ENCODE measurements at regions not wholly inside any gene's neighbourhood (a gene's known extent, or its start where the extent isn't known, plus 50 kb on each side); places are given as distances from the start of the nearest gene placed in this dataset.
"Not testable (repeated sequence)": the region's sequence is repeated elsewhere in the genome, so short reads cannot be mapped to it uniquely, and the experiment has no call there.

GRCh38 chr22:23500508-23501260, 79.4 kb downstream of the IGLL1 start:
- no peak for DNase-seq

- DNase-seq: no peak
Measured at GRCh38 chr22:23499845-23500500, 80.1 kb downstream of the IGLL1 start.

- no peak for DNase-seq
Measured at GRCh38 chr22:23498811-23499798, 81.0 kb downstream of the IGLL1 start.

- not testable (repeated sequence) for DNase-seq
Measured at GRCh38 chr22:23497889-23498288, 82.2 kb downstream of the IGLL1 start.

- DNase-seq: no peak
Measured at GRCh38 chr22:23497016-23497885, 82.8 kb downstream of the IGLL1 start.

DNA sequence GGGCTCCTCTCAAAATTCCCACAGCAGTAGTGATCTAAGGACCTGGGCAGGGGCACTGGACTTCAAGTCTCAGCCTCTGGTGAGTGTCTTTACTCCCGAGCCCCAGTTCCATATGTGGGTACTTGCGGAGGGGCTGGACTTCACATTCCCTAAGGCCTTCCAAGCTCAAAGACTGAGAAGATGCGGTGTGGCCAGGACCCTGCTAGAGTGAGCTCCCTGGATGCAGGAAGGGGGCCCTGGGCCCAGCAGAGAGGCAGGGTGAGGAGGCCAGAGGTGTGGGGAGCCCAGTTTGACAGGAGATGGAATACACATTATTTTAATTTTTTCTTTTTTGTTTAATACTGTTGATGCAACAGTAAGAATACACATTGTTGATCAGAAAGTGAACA, 83.7 kb downstream of the IGLL1 start:
- DNase-seq: no peak

GRCh38 chr22:23495614-23496444, 84.3 kb downstream of the IGLL1 start:
- DNase-seq: no peak

DNA sequence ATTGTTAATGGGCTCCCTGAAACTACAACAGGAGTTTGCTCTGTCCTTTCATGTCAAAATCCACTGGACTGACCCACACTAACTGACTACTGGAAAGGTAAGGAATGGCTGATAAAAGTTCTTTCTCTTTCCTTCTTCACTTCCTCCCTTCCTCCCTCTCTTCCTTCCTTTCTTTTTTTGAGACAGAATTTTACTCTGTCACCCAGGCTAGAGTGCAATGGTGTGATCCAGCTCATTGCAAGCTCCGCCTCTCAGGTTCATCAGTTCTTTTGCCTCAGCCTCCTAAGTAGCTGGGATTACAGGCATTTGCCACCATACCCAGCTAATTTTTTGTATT, 85.2 kb downstream of the IGLL1 start:
- DNase-seq: no peak

- no peak for DNase-seq
Measured at GRCh38 chr22:23485490-23485889, 94.6 kb downstream of the IGLL1 start.

- no peak for DNase-seq
Measured at GRCh38 chr22:23484651-23485050, 95.4 kb downstream of the IGLL1 start.

DNA sequence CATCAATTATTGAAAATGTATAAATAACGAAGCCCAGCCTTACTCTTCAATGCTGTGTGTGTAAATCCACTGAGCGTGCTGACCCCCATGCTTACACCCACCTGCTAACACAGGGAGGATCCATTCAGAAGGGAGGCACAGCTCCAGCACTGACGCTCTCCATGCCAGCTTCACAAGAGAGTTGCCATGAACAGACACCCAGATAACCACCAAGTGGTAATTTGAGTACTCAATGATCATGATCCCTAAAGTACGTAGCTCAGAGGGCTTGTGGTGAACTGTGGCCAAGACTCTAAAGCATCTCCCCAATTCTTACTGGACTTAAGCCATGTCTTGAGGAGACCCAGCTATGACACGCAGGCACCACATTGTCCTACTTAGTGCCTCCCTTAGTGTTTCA, 98.7 kb downstream of the IGLL1 start:
- no peak for DNase-seq

DNA sequence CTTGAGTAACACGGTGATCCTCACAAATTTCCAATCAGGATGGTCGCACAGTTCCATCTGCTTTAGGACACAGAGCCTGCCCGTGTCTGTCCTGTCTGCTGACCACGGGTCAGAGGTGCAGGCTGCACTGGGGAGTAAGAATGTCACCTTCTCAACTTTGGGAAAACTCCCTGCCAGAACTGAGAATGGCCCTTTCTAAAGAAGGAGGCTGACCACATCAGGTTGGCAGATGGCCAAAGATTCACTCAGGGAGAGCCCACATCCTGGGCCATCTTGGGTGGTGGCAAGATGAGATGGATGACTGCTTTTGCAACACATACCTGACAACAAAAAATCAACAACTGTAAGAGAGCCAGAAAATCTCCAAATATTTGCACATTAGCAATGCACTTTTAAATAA, 101.9 kb downstream of the IGLL1 start:
- DNase-seq: no peak

- DNase-seq: not testable (repeated sequence)
Measured at GRCh38 chr22:23474531-23474930, 105.6 kb downstream of the IGLL1 start.

- no peak for DNase-seq
Measured at GRCh38 chr22:23473901-23474300, 106.2 kb downstream of the IGLL1 start.

- DNase-seq: not testable (repeated sequence)
Measured at GRCh38 chr22:23472376-23472775, 107.7 kb downstream of the IGLL1 start.

GRCh38 chr22:23471698-23472097, 108.4 kb downstream of the IGLL1 start:
- no peak for DNase-seq

DNA sequence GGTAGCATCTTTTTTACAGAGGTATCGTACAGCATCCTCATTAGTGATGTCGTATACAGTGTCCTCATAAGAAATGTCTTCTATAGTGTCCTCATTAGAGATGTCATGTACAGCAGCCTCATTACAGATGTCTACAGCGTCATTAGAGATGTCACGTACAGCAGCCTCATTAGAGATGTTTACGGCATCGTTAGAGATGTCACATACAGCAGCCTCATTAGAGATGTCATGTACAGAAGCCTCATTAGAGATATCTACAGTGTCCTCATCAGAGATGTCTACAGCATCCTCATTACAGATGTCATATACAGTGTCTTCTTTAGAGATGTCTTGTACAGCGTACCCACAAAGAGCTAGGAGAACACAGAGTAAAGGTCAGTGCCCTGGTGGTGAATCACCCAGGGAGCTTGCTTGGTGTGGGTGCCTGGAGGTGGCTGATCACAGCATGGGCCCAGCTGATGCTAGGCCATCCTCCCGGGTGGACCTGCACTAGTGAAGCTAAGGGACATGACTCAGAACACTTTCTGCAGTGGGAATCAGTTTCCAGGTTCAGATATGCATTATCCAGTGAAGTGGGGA, 109.2 kb downstream of the IGLL1 start:
- no peak for DNase-seq

DNA sequence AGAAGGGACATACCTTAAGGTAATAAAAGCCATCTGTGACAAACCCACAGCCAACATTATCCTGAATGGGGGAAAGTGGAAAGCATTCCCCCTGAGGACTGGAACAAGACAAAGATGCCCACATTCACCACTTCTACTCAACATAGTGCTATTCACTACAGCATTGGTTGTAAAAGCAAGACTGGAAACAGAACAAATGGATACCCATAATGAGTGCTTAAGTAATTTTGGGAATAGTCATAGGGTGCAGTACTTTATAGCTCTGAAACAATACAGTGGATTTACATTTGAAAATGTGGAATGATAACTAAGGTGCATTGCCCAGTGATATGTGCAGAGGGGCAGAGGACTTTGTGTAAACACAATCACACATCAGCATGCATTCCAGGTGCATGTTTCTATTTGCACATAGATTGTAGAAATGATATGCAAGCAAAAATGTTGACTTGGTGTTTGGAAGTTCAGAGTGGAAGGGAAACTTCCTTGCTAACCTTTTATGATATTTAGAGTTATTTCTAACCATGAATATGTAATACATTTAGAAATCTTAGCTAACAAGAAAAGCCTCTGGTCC, 112.3 kb downstream of the IGLL1 start:
- no peak for DNase-seq

DNA sequence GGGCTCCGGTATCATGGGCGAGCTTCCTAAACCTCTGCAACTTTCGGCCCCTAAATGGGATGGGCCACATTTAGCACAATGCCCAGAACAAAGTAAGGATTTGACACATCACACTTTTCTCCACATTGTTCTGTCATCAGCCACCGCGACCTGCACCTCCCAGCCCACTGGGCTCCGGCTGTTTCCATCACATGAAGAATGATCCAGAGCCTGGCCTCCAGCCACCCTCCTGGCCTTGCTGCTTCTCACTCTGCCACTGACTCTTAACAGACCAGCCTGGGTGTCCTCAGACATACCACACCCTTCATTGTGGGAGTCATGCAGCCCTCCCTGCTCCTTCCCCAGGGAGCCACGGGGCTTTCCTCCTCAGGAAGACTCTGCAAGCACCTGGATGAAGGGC, 113.7 kb downstream of the IGLL1 start:
- DNase-seq: no peak

DNA sequence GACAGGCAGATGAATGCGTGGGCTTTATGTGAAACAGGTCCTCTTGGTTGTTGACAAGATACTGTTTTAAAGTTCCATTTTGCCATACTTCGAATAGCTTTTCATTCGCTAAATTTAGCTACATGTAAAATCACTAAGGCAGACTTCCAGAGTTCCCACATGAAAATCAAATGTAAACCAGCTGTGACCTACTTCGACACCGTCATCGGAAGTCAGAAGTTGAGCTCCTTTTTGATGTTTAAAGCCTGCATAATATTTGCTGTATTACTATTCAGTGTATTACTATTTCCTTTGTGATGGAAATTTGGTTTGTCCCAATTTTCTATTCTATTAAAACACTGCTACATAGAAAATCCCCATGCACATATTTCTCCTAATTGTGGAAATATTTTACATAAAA, 115.3 kb downstream of the IGLL1 start:
- not testable (repeated sequence) for DNase-seq

DNA sequence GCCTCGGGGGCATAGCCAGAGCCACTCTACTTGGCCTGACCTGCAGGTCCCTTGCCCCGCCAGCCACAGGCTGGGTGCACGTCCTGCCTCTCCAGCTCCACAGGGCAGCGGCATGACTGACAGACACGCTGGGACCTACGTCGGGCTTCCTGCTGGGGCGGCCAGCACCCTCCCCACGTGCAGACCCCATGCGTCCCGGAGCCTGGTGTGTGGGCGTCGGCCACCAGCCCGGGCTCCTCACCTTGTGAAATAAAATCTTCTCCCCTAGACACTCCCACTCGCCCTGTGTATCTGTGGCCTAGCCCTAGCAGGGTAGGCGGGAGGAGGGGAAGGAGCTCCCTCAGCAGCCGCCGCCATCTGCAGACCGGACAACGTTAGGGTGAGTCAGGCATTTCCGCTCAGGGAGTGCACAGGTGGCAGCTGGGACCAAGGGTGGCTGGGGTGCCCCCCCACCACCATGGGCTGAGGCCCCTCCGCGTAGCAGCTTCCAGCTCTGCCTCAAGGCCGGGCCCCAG, 119.5 kb downstream of the IGLL1 start:
- not testable (repeated sequence) for DNase-seq
